ENCODE measurements at regions not wholly inside any gene's neighbourhood (a gene's known extent, or its start where the extent isn't known, plus 50 kb on each side); places are given as distances from the start of the nearest gene placed in this dataset.

GRCh38 chr13:107907065-107907805, 308.1 kb downstream of the LIG4 start:
- Histone ChIP-seq H3K4me3 (replicated peaks; ENCODE audit: low read depth, low read length) (no peak overlapping the region), H3K27me3 (replicated peaks; ENCODE audit: control insufficient read depth, insufficient read depth, low read length) (no peaks in the 10 kb centered on the region), H3K36me3 (ENCODE audit: control insufficient read depth, insufficient read depth, low read length) (no peaks in the 10 kb centered on the region)
- no peak for DNase-seq (ENCODE audit: extremely low read depth, insufficient read length)
- TF ChIP-seq CTCF (IDR thresholded peaks at IDR 0.05; ENCODE audit: insufficient read depth, low read length, poor library complexity, severe bottlenecking): no peak

GRCh38 chr13:107906131-107906530, 309.2 kb downstream of the LIG4 start:
- H3K27me3 ChIP-seq (replicated peaks; ENCODE audit: control insufficient read depth, insufficient read depth, low read length): no peaks in the 10 kb centered on the region
- no peak overlapping the region for H3K4me3 ChIP-seq (replicated peaks; ENCODE audit: low read depth, low read length)
- TF ChIP-seq CTCF (IDR thresholded peaks at IDR 0.05; ENCODE audit: insufficient read depth, low read length, poor library complexity, severe bottlenecking): no peak
- no peak for DNase-seq (ENCODE audit: extremely low read depth, insufficient read length)
- no peaks in the 10 kb centered on the region for H3K36me3 ChIP-seq (ENCODE audit: control insufficient read depth, insufficient read depth, low read length)

- DNase-seq (ENCODE audit: extremely low read depth, insufficient read length): no peak
- Histone ChIP-seq H3K27me3 (replicated peaks; ENCODE audit: control insufficient read depth, insufficient read depth, low read length) (no peaks in the 10 kb centered on the region), H3K4me3 (replicated peaks; ENCODE audit: low read depth, low read length) (no peak overlapping the region), H3K36me3 (ENCODE audit: control insufficient read depth, insufficient read depth, low read length) (no peaks in the 10 kb centered on the region)
- TF ChIP-seq CTCF (IDR thresholded peaks at IDR 0.05; ENCODE audit: insufficient read depth, low read length, poor library complexity, severe bottlenecking): no peak
Measured at GRCh38 chr13:107901996-107902562, 313.3 kb downstream of the LIG4 start.

GRCh38 chr13:107901230-107901629, 314.1 kb downstream of the LIG4 start:
- Histone ChIP-seq H3K27me3 (replicated peaks; ENCODE audit: control insufficient read depth, insufficient read depth, low read length) (no peaks in the 10 kb centered on the region), H3K36me3 (ENCODE audit: control insufficient read depth, insufficient read depth, low read length) (no peaks in the 10 kb centered on the region), H3K4me3 (replicated peaks; ENCODE audit: low read depth, low read length) (no peak overlapping the region)
- TF ChIP-seq CTCF (IDR thresholded peaks at IDR 0.05; ENCODE audit: insufficient read depth, low read length, poor library complexity, severe bottlenecking): no peak
- no peak for DNase-seq (ENCODE audit: extremely low read depth, insufficient read length)

GRCh38 chr13:107900775-107901174, 314.6 kb downstream of the LIG4 start:
- no peaks in the 10 kb centered on the region for H3K36me3 ChIP-seq (ENCODE audit: control insufficient read depth, insufficient read depth, low read length)
- H3K27me3 ChIP-seq (replicated peaks; ENCODE audit: control insufficient read depth, insufficient read depth, low read length): no peaks in the 10 kb centered on the region
- no peak for DNase-seq (ENCODE audit: extremely low read depth, insufficient read length)
- no peak overlapping the region for H3K4me3 ChIP-seq (replicated peaks; ENCODE audit: low read depth, low read length)
- no peak for TF ChIP-seq CTCF (IDR thresholded peaks at IDR 0.05; ENCODE audit: insufficient read depth, low read length, poor library complexity, severe bottlenecking)
